Osteoblast (primary cell): ENCODE measurements at regions not wholly inside any gene's neighbourhood (a gene's known extent, or its start where the extent isn't known, plus 50 kb on each side); places are given as distances from the start of the nearest gene placed in this dataset.

Experiments used
- DNase-seq: peaks from one replicate; pipeline ENCODE4 v3.0.0; 2011; ENCODE audit warnings: low spot score, mixed read lengths; ENCODE audit not compliant: insufficient read length; ENCODE audit errors: missing footprints
- H2AFZ ChIP-seq: 2 replicates; pipeline ENCODE4 v1.6.0; 2011; ENCODE audit warnings: mild to moderate bottlenecking, low read length
- H3K27ac ChIP-seq: 2 replicates; pipeline ENCODE4 v1.5.1; 2011; ENCODE audit warnings: mild to moderate bottlenecking, low read depth, low read length, moderate library complexity
- H3K27me3 ChIP-seq: 2 replicates; pipeline ENCODE4 v1.6.0; 2012; ENCODE audit warnings: mild to moderate bottlenecking, control low read depth, inconsistent platforms, low read length, moderate library complexity; ENCODE audit not compliant: insufficient read depth
- H3K36me3 ChIP-seq: 2 replicates; pipeline ENCODE4 v1.5.1; 2011; ENCODE audit warnings: mild to moderate bottlenecking, low read length, control low read depth, moderate library complexity; ENCODE audit not compliant: insufficient read depth
- H3K4me1 ChIP-seq: 2 replicates; pipeline ENCODE4 v1.5.1; 2011; ENCODE audit warnings: mild to moderate bottlenecking, low read length, control low read depth, moderate library complexity; ENCODE audit not compliant: insufficient read depth
- H3K4me2 ChIP-seq: 2 replicates; pipeline ENCODE4 v1.6.0; 2011; ENCODE audit warnings: mild to moderate bottlenecking, low read length; ENCODE audit not compliant: insufficient read depth
- H3K4me3 ChIP-seq: fragments of 200-600 bp; sonication (generic); 3 replicates; pipeline ENCODE4 v1.5.1; 2012; ENCODE audit warnings: mild to moderate bottlenecking, low read length, inconsistent platforms; ENCODE audit not compliant: insufficient read depth
- H3K79me2 ChIP-seq: 2 replicates; pipeline ENCODE4 v1.6.0; 2012; ENCODE audit warnings: mild to moderate bottlenecking, low read length, control low read depth, inconsistent platforms; ENCODE audit not compliant: insufficient read depth
- H3K9me3 ChIP-seq: 2 replicates; pipeline ENCODE4 v1.5.1; 2011; ENCODE audit warnings: low read depth, low read length, control low read depth
- H4K20me1 ChIP-seq: 2 replicates; pipeline ENCODE4 v1.6.0; 2012; ENCODE audit warnings: mild to moderate bottlenecking, low read length, control low read depth; ENCODE audit not compliant: insufficient read depth
- CTCF ChIP-seq: IDR thresholded peaks from 2 replicates; pipeline ENCODE4 v1.5.1; 2011; ENCODE audit warnings: mild to moderate bottlenecking, low read depth, low read length, moderate library complexity; ENCODE audit errors: extremely low read depth

DNA sequence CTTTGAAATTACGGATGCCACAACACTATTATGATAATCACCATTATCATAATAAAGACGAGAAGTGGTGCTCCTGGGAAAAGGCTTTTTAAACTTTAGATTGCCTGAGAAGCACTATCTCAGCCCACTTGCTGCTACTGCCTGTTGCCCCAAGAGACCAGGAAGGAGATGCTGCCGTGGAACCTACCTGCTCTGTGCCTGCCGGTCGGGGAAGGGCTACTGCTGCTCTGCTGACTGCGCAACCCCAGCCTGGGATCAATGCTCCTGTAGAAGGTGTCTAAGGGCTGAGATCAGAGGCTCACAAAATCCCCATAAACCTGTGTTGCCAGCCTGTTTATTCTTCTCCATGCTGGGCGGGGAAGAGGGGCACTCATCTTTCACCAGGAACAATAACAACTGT lies 145.3 kb upstream of the VCX3B start:
- H3K4me3 ChIP-seq = no peak overlapping the region
- no peak for TF ChIP-seq CTCF
- no peaks in the 10 kb centered on the region for H3K79me2 ChIP-seq
- DNase-seq = no peak
- no peaks in the 10 kb centered on the region for H3K4me1 ChIP-seq
- no peaks in the 10 kb centered on the region for H3K36me3 ChIP-seq
- no peak overlapping the region for H2AFZ ChIP-seq
- peaks cover 5% of the 10 kb centered on the region for H3K9me3 ChIP-seq
- no peak overlapping the region for H3K27ac ChIP-seq
- H4K20me1 ChIP-seq = no peaks in the 10 kb centered on the region
- no peak overlapping the region for H3K4me2 ChIP-seq
- no peaks in the 10 kb centered on the region for H3K27me3 ChIP-seq

- no peak for TF ChIP-seq CTCF
Measured at GRCh38 chrX:8323356-8323755, 141.3 kb upstream of the VCX3B start.

GRCh38 chrX:8341814-8342590 lies 122.6 kb upstream of the VCX3B start:
- H3K4me1 ChIP-seq = no peaks in the 10 kb centered on the region
- no peak overlapping the region for H3K27ac ChIP-seq
- no peaks in the 10 kb centered on the region for H3K27me3 ChIP-seq
- H3K9me3 ChIP-seq = no peaks in the 10 kb centered on the region
- no peaks in the 10 kb centered on the region for H3K36me3 ChIP-seq
- no peaks in the 10 kb centered on the region for H3K79me2 ChIP-seq
- H4K20me1 ChIP-seq = no peaks in the 10 kb centered on the region
- DNase-seq = no peak
- H3K4me3 ChIP-seq = no peak overlapping the region
- no peak overlapping the region for H3K4me2 ChIP-seq
- no peak overlapping the region for H2AFZ ChIP-seq
- no peak for TF ChIP-seq CTCF

More at GRCh38 chrX:8323356-8323755, 141.3 kb upstream of the VCX3B start:
- Histone ChIP-seq H3K27me3 (no peaks in the 10 kb centered on the region), H3K36me3 (no peaks in the 10 kb centered on the region), H3K4me3 (no peak overlapping the region), H3K4me1 (no peaks in the 10 kb centered on the region), H4K20me1 (no peaks in the 10 kb centered on the region), H3K27ac (no peak overlapping the region), H3K9me3 (peaks cover 5% of the 10 kb centered on the region), H2AFZ (no peak overlapping the region), H3K4me2 (no peak overlapping the region), H3K79me2 (no peaks in the 10 kb centered on the region)
- DNase-seq = peak; percentile 2

GRCh38 chrX:8345473-8345872 lies 119.2 kb upstream of the VCX3B start:
- H3K4me2 ChIP-seq = no peak overlapping the region
- no peak overlapping the region for H2AFZ ChIP-seq
- DNase-seq = no peak

More at GRCh38 chrX:8345473-8345872, 119.2 kb upstream of the VCX3B start:
- Histone ChIP-seq H3K36me3 (no peaks in the 10 kb centered on the region), H3K4me3 (no peak overlapping the region), H4K20me1 (no peaks in the 10 kb centered on the region), H3K4me1 (no peaks in the 10 kb centered on the region), H3K9me3 (peaks cover 3% of the 10 kb centered on the region), H3K79me2 (no peaks in the 10 kb centered on the region), H3K27me3 (no peaks in the 10 kb centered on the region), H3K27ac (no peak overlapping the region)
- no peak for TF ChIP-seq CTCF
